PC-9 (cell line): ENCODE measurements at regions not wholly inside any gene's neighbourhood (a gene's known extent, or its start where the extent isn't known, plus 50 kb on each side); places are given as distances from the start of the nearest gene placed in this dataset.

Source experiments
- BruUV-seq: library from RNA; stranded (reverse); fragments of 400-500 nt; replicated peaks from 2 replicates; lab custom pipeline; 2021; lab: Mats Ljungman, UMichigan
- CTCF ChIA-PET: fragments of 300-600 bp; sonication (Branson Sonifier 250); formaldehyde crosslinking; loops from one replicate; lab custom pipeline; 2022; ENCODE audit warnings: antibody characterized with exemption; lab: Charles Lee
- POLR2A ChIA-PET: fragments of 300-600 bp; sonication (Branson Sonifier 250); formaldehyde crosslinking; loops from one replicate; lab custom pipeline; 2022; ENCODE audit warnings: antibody characterized with exemption; ENCODE audit not compliant: unreplicated experiment; lab: Charles Lee
- DNase-seq, 2 experiments: peaks; one replicate each; pipeline versions ENCODE4 v3.0.0 to v3.0.0-alpha.2; 2015 to 2022; ENCODE audit warnings: mixed read lengths in 1 of 2
- H2AFZ ChIP-seq: fragments of 200-600 bp; sonication (generic); 2 replicates; pipeline ENCODE4 v1.8.1; 2017; ENCODE audit warnings: antibody characterized with exemption
- H3F3A ChIP-seq: fragments of 200-600 bp; sonication (generic); 2 replicates; pipeline ENCODE4 v1.8.1; 2017; ENCODE audit warnings: antibody characterized with exemption, mild to moderate bottlenecking, low read depth; ENCODE audit not compliant: insufficient read depth
- H3K27ac ChIP-seq: fragments of 200-600 bp; sonication (generic); 2 replicates; pipeline ENCODE4 v1.6.1; 2016; ENCODE audit warnings: mixed run types
- H3K27me3 ChIP-seq: fragments of 200-600 bp; sonication (generic); 2 replicates; pipeline ENCODE4 v1.6.1; 2016; ENCODE audit warnings: low read depth, mixed run types; ENCODE audit not compliant: insufficient read depth
- H3K36me3 ChIP-seq: fragments of 200-600 bp; sonication (generic); 2 replicates; pipeline ENCODE4 v1.6.1; 2016; ENCODE audit warnings: low read depth, mixed run types
- H3K4me1 ChIP-seq: fragments of 200-600 bp; sonication (generic); replicated peaks from 2 replicates; pipeline ENCODE4 v1.6.1; 2016; ENCODE audit warnings: mixed run types; ENCODE audit not compliant: insufficient read depth
- H3K4me2 ChIP-seq: fragments of 200-600 bp; sonication (generic); 2 replicates; pipeline ENCODE4 v1.6.1; 2017; ENCODE audit warnings: mixed run types
- H3K4me3 ChIP-seq: fragments of 200-600 bp; sonication (generic); 2 replicates; pipeline ENCODE4 v1.6.1; 2016; ENCODE audit warnings: mixed run types
- H3K79me2 ChIP-seq: fragments of 200-600 bp; sonication (generic); 2 replicates; pipeline ENCODE4 v1.6.1; 2017; ENCODE audit warnings: low read depth, mixed run types
- H3K9me2 ChIP-seq: fragments of 200-600 bp; sonication (generic); 2 replicates; pipeline ENCODE4 v1.8.1; 2017; ENCODE audit warnings: mild to moderate bottlenecking; ENCODE audit not compliant: insufficient read depth
- H3K9me3 ChIP-seq: fragments of 200-600 bp; sonication (generic); 2 replicates; pipeline ENCODE4 v1.8.1; 2016; ENCODE audit warnings: low read depth; ENCODE audit not compliant: insufficient read depth
- H4K20me1 ChIP-seq: fragments of 200-600 bp; sonication (generic); 2 replicates; pipeline ENCODE4 v1.8.1; 2017; ENCODE audit not compliant: insufficient read depth
- CTCF ChIP-seq: fragments of 200-600 bp; sonication (generic); conservative IDR thresholded peaks from 2 replicates; pipeline ENCODE4 v1.6.1; 2017; ENCODE audit warnings: mixed run types, antibody characterized with exemption, mild to moderate bottlenecking, moderate library complexity
- EZH2 ChIP-seq: fragments of 200-600 bp; sonication (generic); IDR thresholded peaks from 2 replicates; pipeline ENCODE4 v1.8.0; 2017; ENCODE audit warnings: antibody characterized with exemption, low read depth
- intact Hi-C: fragments of 100-400 bp; cut with micrococcal nuclease; formaldehyde crosslinking; loops from one replicate; pipeline ENCODE4 v1.10.0; 2022; ENCODE audit not compliant: unreplicated experiment

GRCh38 chr5:52441768-52442167 lies 345.9 kb upstream of the ITGA1 start:
- Histone ChIP-seq H3K4me1 (no peaks in the 10 kb centered on the region), H3K9me2 (no peaks in the 10 kb centered on the region), H3K9me3 (no peaks in the 10 kb centered on the region), H3K36me3 (no peaks in the 10 kb centered on the region), H3K27me3 (no peaks in the 10 kb centered on the region), H2AFZ (no peak overlapping the region), H3K4me3 (no peak overlapping the region), H3K4me2 (no peak overlapping the region), H4K20me1 (no peaks in the 10 kb centered on the region), H3K27ac (no peak overlapping the region), H3F3A (no peaks in the 10 kb centered on the region), H3K79me2 (no peaks in the 10 kb centered on the region)
- CTCF ChIA-PET = no interaction called here
- intact Hi-C loops = no loop called here
- no peak for DNase-seq
- BruUV-seq = no TSS peak
- POLR2A ChIA-PET = no interaction called here
- no peak for TF ChIP-seq CTCF
- no peak for TF ChIP-seq EZH2

- CTCF ChIA-PET = no interaction called here
- no TSS peak for BruUV-seq
- H3F3A ChIP-seq = no peaks in the 10 kb centered on the region
- no peak overlapping the region for H3K4me2 ChIP-seq
- no peaks in the 10 kb centered on the region for H3K79me2 ChIP-seq
- no peaks in the 10 kb centered on the region for H4K20me1 ChIP-seq
- no peak for TF ChIP-seq EZH2
- TF ChIP-seq CTCF = no peak
- no peaks in the 10 kb centered on the region for H3K4me1 ChIP-seq
- intact Hi-C loops = no loop called here
- no peak for DNase-seq
- no peaks in the 10 kb centered on the region for H3K36me3 ChIP-seq
- no peaks in the 10 kb centered on the region for H3K27me3 ChIP-seq
- H3K9me2 ChIP-seq = no peaks in the 10 kb centered on the region
- H3K27ac ChIP-seq = no peak overlapping the region
- POLR2A ChIA-PET = no interaction called here
- H2AFZ ChIP-seq = no peak overlapping the region
- H3K9me3 ChIP-seq = no peaks in the 10 kb centered on the region
- H3K4me3 ChIP-seq = no peak overlapping the region
Observed at GRCh38 chr5:52443187-52443586, 344.5 kb upstream of the ITGA1 start.

DNA sequence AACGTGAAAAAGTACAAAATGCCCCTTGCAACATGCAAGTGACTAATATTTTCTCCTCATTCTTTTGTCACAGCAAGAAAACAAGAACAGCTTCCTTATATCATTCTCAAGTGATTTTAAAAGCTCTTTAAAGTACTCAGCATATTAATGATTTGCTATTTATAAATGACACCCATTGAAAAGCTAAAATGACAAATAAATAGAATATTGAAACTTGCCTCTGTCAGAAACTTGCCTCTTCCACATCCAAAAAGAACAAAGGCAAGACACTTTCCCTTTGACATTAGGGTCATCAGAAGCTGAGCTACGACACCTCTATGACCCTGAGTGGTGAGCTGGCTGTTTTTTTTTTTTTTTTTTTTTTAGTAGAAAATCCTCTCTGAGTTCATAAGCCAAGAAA lies 339.6 kb upstream of the ITGA1 start:
- Histone ChIP-seq H3K9me2 (no peaks in the 10 kb centered on the region), H3K4me1 (no peaks in the 10 kb centered on the region), H3K4me2 (no peak overlapping the region), H3K4me3 (no peak overlapping the region), H2AFZ (no peak overlapping the region), H3K36me3 (no peaks in the 10 kb centered on the region), H4K20me1 (no peaks in the 10 kb centered on the region), H3K9me3 (no peaks in the 10 kb centered on the region), H3K79me2 (no peaks in the 10 kb centered on the region), H3K27ac (no peak overlapping the region), H3F3A (no peaks in the 10 kb centered on the region), H3K27me3 (no peaks in the 10 kb centered on the region)
- BruUV-seq = no TSS peak
- CTCF ChIA-PET = no interaction called here
- TF ChIP-seq CTCF (no peak), EZH2 (no peak)
- DNase-seq = no peak
- POLR2A ChIA-PET = no interaction called here
- intact Hi-C loops = no loop called here
